ENCODE measurements at regions not wholly inside any gene's neighbourhood (a gene's known extent, or its start where the extent isn't known, plus 50 kb on each side); places are given as distances from the start of the nearest gene placed in this dataset.
"Not testable (repeated sequence)": the region's sequence is repeated elsewhere in the genome, so short reads cannot be mapped to it uniquely, and the experiment has no call there.

GRCh38 chr4:77293426-77293825 is 136.4 kb downstream of the CCNG2 start:
- H3K4me3 ChIP-seq (ENCODE audit: control insufficient read depth, low read depth, low read length) = no peak overlapping the region
- no peak for DNase-seq (ENCODE audit: low read depth)
- TF ChIP-seq CTCF (IDR thresholded peaks at IDR 0.05; ENCODE audit: control insufficient read depth, insufficient read depth, low read depth, low read length, missing control alignments) = no peak

GRCh38 chr4:77300996-77301395 is 144.0 kb downstream of the CCNG2 start:
- not testable (repeated sequence) for H3K4me3 ChIP-seq (ENCODE audit: control insufficient read depth, low read depth, low read length); DNase-seq (ENCODE audit: low read depth)

- no peak overlapping the region for H3K4me3 ChIP-seq (ENCODE audit: control insufficient read depth, low read depth, low read length)
- no peak for DNase-seq (ENCODE audit: low read depth)
- no peak for TF ChIP-seq CTCF (IDR thresholded peaks at IDR 0.05; ENCODE audit: control insufficient read depth, insufficient read depth, low read depth, low read length, missing control alignments)
Observed at GRCh38 chr4:77305766-77306165, 148.8 kb downstream of the CCNG2 start.

- H3K4me3 ChIP-seq (ENCODE audit: control insufficient read depth, low read depth, low read length) = no peak overlapping the region
- no peak for DNase-seq (ENCODE audit: low read depth)
- no peak for TF ChIP-seq CTCF (IDR thresholded peaks at IDR 0.05; ENCODE audit: control insufficient read depth, insufficient read depth, low read depth, low read length, missing control alignments)
Observed at GRCh38 chr4:77306496-77306895, 149.5 kb downstream of the CCNG2 start.

- peak; percentile 49 for TF ChIP-seq CTCF (IDR thresholded peaks at IDR 0.05; ENCODE audit: control insufficient read depth, insufficient read depth, low read depth, low read length, missing control alignments)
- no peak overlapping the region for H3K4me3 ChIP-seq (ENCODE audit: control insufficient read depth, low read depth, low read length)
- peak; percentile 13 for DNase-seq (ENCODE audit: low read depth)
Observed at GRCh38 chr4:77308843-77309242, 151.8 kb downstream of the CCNG2 start.

- no peak for TF ChIP-seq CTCF (IDR thresholded peaks at IDR 0.05; ENCODE audit: control insufficient read depth, insufficient read depth, low read depth, low read length, missing control alignments)
- DNase-seq (ENCODE audit: low read depth) = no peak
Observed at GRCh38 chr4:77309496-77309895, 152.5 kb downstream of the CCNG2 start.

GRCh38 chr4:77310931-77311330 is 153.9 kb downstream of the CCNG2 start:
- no peak for TF ChIP-seq CTCF (IDR thresholded peaks at IDR 0.05; ENCODE audit: control insufficient read depth, insufficient read depth, low read depth, low read length, missing control alignments)
- no peak overlapping the region for H3K4me3 ChIP-seq (ENCODE audit: control insufficient read depth, low read depth, low read length)
- DNase-seq (ENCODE audit: low read depth) = no peak

More at GRCh38 chr4:77309496-77309895, 152.5 kb downstream of the CCNG2 start:
- H3K4me3 ChIP-seq (ENCODE audit: control insufficient read depth, low read depth, low read length) = no peak overlapping the region

Data from AG09309 (cell line).